Suprapubic skin (tissue), 4 donors: ENCODE measurements at regions not wholly inside any gene's neighbourhood (a gene's known extent, or its start where the extent isn't known, plus 50 kb on each side); places are given as distances from the start of the nearest gene placed in this dataset.

Experiments
- DNase-seq, 2 donors: peaks; one replicate each; pipeline ENCODE4 v3.0.0-alpha.2; 2019; ENCODE audit warnings: low spot score in 2 of 2
- H3K27ac ChIP-seq: fragments of 200-600 bp; sonication (generic); one replicate; pipeline ENCODE4 v1.5.1; 2019
- H3K27me3 ChIP-seq: fragments of 200-600 bp; sonication (generic); one replicate; pipeline ENCODE4 v1.5.1; 2019
- H3K36me3 ChIP-seq: fragments of 200-600 bp; sonication (generic); one replicate; pipeline ENCODE4 v1.5.1; 2019
- H3K4me1 ChIP-seq: fragments of 200-600 bp; sonication (generic); one replicate; pipeline ENCODE4 v1.5.1; 2019
- H3K4me3 ChIP-seq: fragments of 200-600 bp; sonication (generic); one replicate; pipeline ENCODE4 v1.5.1; 2019; ENCODE audit warnings: mild to moderate bottlenecking
- H3K9me3 ChIP-seq: fragments of 200-600 bp; sonication (generic); one replicate; pipeline ENCODE4 v1.5.1; 2019
- EP300 ChIP-seq: sonication (generic); formaldehyde crosslinking; IDR thresholded peaks from one replicate; pipeline ENCODE4 v1.6.1; 2017; ENCODE audit warnings: antibody characterized with exemption
- POLR2A ChIP-seq, 2 donors: fragments of 450-650 bp; IDR thresholded peaks; one replicate each; pipeline ENCODE4 v1.6.1; 2017; ENCODE audit warnings: antibody characterized with exemption in 2 of 2, mild to moderate bottlenecking in 2 of 2, moderate library complexity in 2 of 2
- POLR2AphosphoS5 ChIP-seq, 3 donors: sonication (generic); formaldehyde crosslinking; IDR thresholded peaks; one replicate each; pipeline ENCODE4 v1.6.1; 2017; ENCODE audit warnings: antibody characterized with exemption in 3 of 3
- WGBS: methylation state at CpG from one replicate; pipeline ENCODE4 v1.1.5; 2018; 5-methylcytosine and 5-hydroxymethylcytosine counted together
- TF ChIP-seq, protein P1 (sequence below), 2 donors: fragments of 200-600 bp in 1 of 2; fragments of 450-650 bp in 1 of 2; sonication (generic) in 1 of 2; IDR thresholded peaks; one replicate each; pipeline ENCODE4 v1.5.1; 2016 to 2019; ENCODE audit warnings: antibody characterized with exemption in 2 of 2, mild to moderate bottlenecking in 1 of 2, moderate library complexity in 1 of 2

DNA sequence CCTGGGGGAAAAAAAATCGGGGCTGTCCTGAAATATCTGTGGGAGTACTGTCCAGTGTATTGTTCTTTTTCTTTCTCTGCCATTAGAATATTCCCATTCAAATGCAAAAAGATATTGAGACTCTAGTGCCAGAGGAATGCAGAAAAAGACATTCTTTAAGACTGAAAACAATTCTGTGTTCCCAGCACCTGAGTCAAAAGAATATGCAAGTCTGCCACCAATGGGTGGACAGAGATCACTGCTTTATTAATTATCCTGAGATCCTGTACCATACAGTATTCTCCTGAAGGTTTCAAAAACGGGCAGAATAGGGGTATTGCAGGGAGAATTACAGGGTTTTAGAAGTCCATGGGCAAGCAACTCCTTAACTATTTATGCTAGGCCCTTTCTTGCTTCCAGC lies 361.8 kb downstream of the C12orf50 start:
- WGBS: 31% methylated on average over 2 of the region's 2 CpGs
- H3K9me3 ChIP-seq: no peaks in the 10 kb centered on the region
- no peaks in the 10 kb centered on the region for H3K36me3 ChIP-seq
- H3K4me1 ChIP-seq: peaks cover 1% of the 10 kb centered on the region
- no peak for DNase-seq
- TF ChIP-seq, protein P1, sequence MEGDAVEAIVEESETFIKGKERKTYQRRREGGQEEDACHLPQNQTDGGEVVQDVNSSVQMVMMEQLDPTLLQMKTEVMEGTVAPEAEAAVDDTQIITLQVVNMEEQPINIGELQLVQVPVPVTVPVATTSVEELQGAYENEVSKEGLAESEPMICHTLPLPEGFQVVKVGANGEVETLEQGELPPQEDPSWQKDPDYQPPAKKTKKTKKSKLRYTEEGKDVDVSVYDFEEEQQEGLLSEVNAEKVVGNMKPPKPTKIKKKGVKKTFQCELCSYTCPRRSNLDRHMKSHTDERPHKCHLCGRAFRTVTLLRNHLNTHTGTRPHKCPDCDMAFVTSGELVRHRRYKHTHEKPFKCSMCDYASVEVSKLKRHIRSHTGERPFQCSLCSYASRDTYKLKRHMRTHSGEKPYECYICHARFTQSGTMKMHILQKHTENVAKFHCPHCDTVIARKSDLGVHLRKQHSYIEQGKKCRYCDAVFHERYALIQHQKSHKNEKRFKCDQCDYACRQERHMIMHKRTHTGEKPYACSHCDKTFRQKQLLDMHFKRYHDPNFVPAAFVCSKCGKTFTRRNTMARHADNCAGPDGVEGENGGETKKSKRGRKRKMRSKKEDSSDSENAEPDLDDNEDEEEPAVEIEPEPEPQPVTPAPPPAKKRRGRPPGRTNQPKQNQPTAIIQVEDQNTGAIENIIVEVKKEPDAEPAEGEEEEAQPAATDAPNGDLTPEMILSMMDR (IDR thresholded peaks at IDR 0.05): peak in 1 of 2 donors; percentile 15
- TF ChIP-seq EP300 (no peak), POLR2AphosphoS5 (IDR thresholded peaks at IDR 0.05) (no peak), POLR2A (IDR thresholded peaks at IDR 0.05) (no peak)
- H3K27me3 ChIP-seq: no peaks in the 10 kb centered on the region
- H3K27ac ChIP-seq: no peak overlapping the region
- no peak overlapping the region for H3K4me3 ChIP-seq

DNA sequence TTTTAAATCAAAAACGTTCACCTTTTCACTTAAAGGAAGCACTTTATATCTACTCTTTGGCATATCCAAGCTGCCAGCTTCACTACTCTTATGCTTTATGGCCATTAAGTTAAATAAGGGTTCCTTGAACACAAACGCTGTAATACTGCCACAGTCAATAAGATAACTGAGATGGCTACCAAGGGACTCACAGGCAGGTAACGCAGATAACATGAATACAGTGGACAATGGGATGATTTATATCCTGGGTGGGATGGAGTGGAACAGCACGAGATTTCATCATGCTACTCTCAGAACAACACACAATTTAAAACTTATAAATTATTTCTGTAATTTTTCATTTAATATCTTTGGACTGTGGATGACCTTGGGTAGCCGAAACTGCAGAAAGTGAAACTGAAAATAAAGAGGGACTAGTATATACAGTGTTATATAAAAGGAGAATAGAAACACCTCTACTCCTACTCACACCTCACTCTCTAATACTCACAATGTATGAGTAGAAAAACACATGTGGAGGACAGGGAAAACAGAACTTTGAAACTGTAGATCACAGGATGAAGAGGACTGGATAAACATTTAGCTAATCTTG lies 367.3 kb downstream of the C12orf50 start:
- TF ChIP-seq EP300 (no peak), POLR2AphosphoS5 (IDR thresholded peaks at IDR 0.05) (no peak), POLR2A (IDR thresholded peaks at IDR 0.05) (no peak)
- TF ChIP-seq, protein P1 (IDR thresholded peaks at IDR 0.05): no peak
- Histone ChIP-seq H3K36me3 (no peaks in the 10 kb centered on the region), H3K27me3 (no peaks in the 10 kb centered on the region), H3K9me3 (no peaks in the 10 kb centered on the region), H3K27ac (no peak overlapping the region), H3K4me1 (peaks cover 18% of the 10 kb centered on the region), H3K4me3 (peak overlapping the region; percentile 23)
- DNase-seq: no peak
- 45% methylated on average over 5 of the region's 5 CpGs for WGBS

DNA sequence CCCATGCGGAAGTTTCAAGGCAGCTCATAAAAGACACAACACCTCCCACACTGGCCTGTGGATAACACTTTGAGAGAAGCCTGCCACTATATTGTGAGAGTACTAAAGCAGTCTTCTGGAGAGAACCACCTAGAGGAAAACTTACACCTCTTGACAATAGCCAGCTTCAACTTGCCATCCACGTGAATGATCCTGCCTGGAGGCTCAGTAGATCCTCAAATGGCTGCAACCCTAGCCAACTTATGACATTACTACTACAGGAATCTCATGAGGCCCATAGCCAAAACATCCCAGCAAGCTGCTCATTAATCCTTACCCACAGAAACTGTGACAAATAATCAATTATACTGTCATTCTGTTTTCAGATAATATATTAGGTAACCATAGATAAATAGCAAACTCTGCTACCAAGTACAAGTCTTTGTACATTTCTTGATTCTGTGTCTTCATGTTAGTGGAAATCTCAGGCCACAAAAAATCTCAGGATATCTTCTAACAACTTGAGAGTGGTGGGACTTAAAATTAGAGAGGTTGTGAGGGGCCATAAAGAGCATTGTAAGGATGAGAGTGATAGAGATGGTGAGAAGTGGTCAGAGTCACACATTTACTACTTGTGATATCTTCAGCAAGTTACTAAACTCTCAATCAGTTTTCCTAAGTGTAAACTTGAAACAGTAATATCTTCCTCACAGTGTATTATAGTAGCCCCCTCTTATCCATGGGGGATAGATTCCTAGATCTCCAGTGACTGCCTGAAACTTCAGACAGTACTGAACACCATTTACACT lies 368.0 kb downstream of the C12orf50 start:
- Histone ChIP-seq H3K27me3 (no peaks in the 10 kb centered on the region), H3K27ac (no peak overlapping the region), H3K36me3 (no peaks in the 10 kb centered on the region), H3K4me3 (no peak overlapping the region), H3K4me1 (peaks cover 18% of the 10 kb centered on the region), H3K9me3 (no peaks in the 10 kb centered on the region)
- DNase-seq: no peak
- WGBS: 60% methylated on average over 2 of the region's 2 CpGs
- TF ChIP-seq POLR2AphosphoS5 (IDR thresholded peaks at IDR 0.05) (no peak), POLR2A (IDR thresholded peaks at IDR 0.05) (no peak), EP300 (no peak)
- TF ChIP-seq, protein P1 (IDR thresholded peaks at IDR 0.05): no peak

DNA sequence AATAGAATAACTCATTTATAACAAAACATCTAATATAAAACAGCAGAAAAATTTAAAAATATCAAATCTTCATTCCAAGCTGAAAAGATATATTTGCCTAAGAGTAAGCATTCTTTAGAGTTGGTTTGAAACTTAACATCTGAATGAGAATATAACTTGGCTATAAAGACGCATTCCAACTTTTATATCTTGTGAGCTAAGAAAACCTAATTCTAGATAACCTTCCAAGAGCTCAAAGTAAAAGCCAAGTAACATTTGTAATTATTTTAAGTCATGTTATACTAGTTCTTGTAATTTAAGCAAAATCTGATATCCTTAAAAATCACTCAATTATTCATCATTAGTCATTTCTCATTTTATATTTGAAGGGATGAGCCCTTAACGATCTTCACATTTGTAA lies 368.9 kb downstream of the C12orf50 start:
- Histone ChIP-seq H3K36me3 (no peaks in the 10 kb centered on the region), H3K27me3 (no peaks in the 10 kb centered on the region), H3K4me1 (peaks cover 18% of the 10 kb centered on the region), H3K27ac (no peak overlapping the region), H3K4me3 (no peak overlapping the region), H3K9me3 (no peaks in the 10 kb centered on the region)
- TF ChIP-seq POLR2A (IDR thresholded peaks at IDR 0.05): no peak
- TF ChIP-seq, protein P1 (IDR thresholded peaks at IDR 0.05): no peak
- no peak for TF ChIP-seq POLR2AphosphoS5 (IDR thresholded peaks at IDR 0.05)
- TF ChIP-seq EP300: no peak
- WGBS: 45% methylated on average over 2 of the region's 2 CpGs
- no peak for DNase-seq

DNA sequence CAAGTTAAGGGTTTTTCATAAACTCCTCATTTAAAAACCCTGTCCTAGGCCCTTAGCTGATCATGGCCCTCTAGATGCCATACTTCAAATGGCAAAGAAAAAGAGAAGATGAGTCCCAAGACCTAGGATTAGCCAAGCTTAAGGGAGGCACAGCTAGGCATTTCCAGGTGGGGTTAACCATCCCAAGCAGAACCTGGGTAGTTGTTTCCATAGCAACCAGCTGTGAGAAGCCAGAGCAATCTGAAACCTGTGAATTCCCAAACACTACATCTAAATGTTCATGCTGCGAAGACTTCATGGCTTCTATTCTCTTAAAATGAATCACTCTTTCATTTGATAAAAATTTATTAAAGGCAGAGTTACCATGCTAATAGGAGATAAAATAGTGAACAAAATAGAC lies 372.9 kb downstream of the C12orf50 start:
- no peak overlapping the region for H3K27ac ChIP-seq
- no peaks in the 10 kb centered on the region for H3K27me3 ChIP-seq
- H3K9me3 ChIP-seq: no peaks in the 10 kb centered on the region
- H3K36me3 ChIP-seq: no peaks in the 10 kb centered on the region
- DNase-seq: no peak
- no peak for TF ChIP-seq POLR2A (IDR thresholded peaks at IDR 0.05)
- TF ChIP-seq, protein P1 (IDR thresholded peaks at IDR 0.05): no peak
- no peak for TF ChIP-seq EP300
- TF ChIP-seq POLR2AphosphoS5 (IDR thresholded peaks at IDR 0.05): no peak
- H3K4me1 ChIP-seq: peaks cover 8% of the 10 kb centered on the region
- WGBS: 100% methylated on average over 1 of the region's 1 CpG
- no peak overlapping the region for H3K4me3 ChIP-seq
